PC-9 (cell line): ENCODE measurements at regions not wholly inside any gene's neighbourhood (a gene's known extent, or its start where the extent isn't known, plus 50 kb on each side); places are given as distances from the start of the nearest gene placed in this dataset.

ENCODE experiments used
- BruUV-seq: library from RNA; stranded (reverse); fragments of 400-500 nt; replicated peaks from 2 replicates; lab custom pipeline; 2021; lab: Mats Ljungman, UMichigan
- CTCF ChIA-PET: fragments of 300-600 bp; sonication (Branson Sonifier 250); formaldehyde crosslinking; loops from one replicate; lab custom pipeline; 2022; ENCODE audit warnings: antibody characterized with exemption; lab: Charles Lee
- POLR2A ChIA-PET: fragments of 300-600 bp; sonication (Branson Sonifier 250); formaldehyde crosslinking; loops from one replicate; lab custom pipeline; 2022; ENCODE audit warnings: antibody characterized with exemption; ENCODE audit not compliant: unreplicated experiment; lab: Charles Lee
- DNase-seq, 2 experiments: peaks; one replicate each; pipeline versions ENCODE4 v3.0.0 to v3.0.0-alpha.2; 2015 to 2022; ENCODE audit warnings: mixed read lengths in 1 of 2
- H2AFZ ChIP-seq: fragments of 200-600 bp; sonication (generic); 2 replicates; pipeline ENCODE4 v1.8.1; 2017; ENCODE audit warnings: antibody characterized with exemption
- H3F3A ChIP-seq: fragments of 200-600 bp; sonication (generic); 2 replicates; pipeline ENCODE4 v1.8.1; 2017; ENCODE audit warnings: antibody characterized with exemption, mild to moderate bottlenecking, low read depth; ENCODE audit not compliant: insufficient read depth
- H3K27ac ChIP-seq: fragments of 200-600 bp; sonication (generic); 2 replicates; pipeline ENCODE4 v1.6.1; 2016; ENCODE audit warnings: mixed run types
- H3K27me3 ChIP-seq: fragments of 200-600 bp; sonication (generic); 2 replicates; pipeline ENCODE4 v1.6.1; 2016; ENCODE audit warnings: low read depth, mixed run types; ENCODE audit not compliant: insufficient read depth
- H3K36me3 ChIP-seq: fragments of 200-600 bp; sonication (generic); 2 replicates; pipeline ENCODE4 v1.6.1; 2016; ENCODE audit warnings: low read depth, mixed run types
- H3K4me1 ChIP-seq: fragments of 200-600 bp; sonication (generic); replicated peaks from 2 replicates; pipeline ENCODE4 v1.6.1; 2016; ENCODE audit warnings: mixed run types; ENCODE audit not compliant: insufficient read depth
- H3K4me2 ChIP-seq: fragments of 200-600 bp; sonication (generic); 2 replicates; pipeline ENCODE4 v1.6.1; 2017; ENCODE audit warnings: mixed run types
- H3K4me3 ChIP-seq: fragments of 200-600 bp; sonication (generic); 2 replicates; pipeline ENCODE4 v1.6.1; 2016; ENCODE audit warnings: mixed run types
- H3K79me2 ChIP-seq: fragments of 200-600 bp; sonication (generic); 2 replicates; pipeline ENCODE4 v1.6.1; 2017; ENCODE audit warnings: low read depth, mixed run types
- H3K9me2 ChIP-seq: fragments of 200-600 bp; sonication (generic); 2 replicates; pipeline ENCODE4 v1.8.1; 2017; ENCODE audit warnings: mild to moderate bottlenecking; ENCODE audit not compliant: insufficient read depth
- H3K9me3 ChIP-seq: fragments of 200-600 bp; sonication (generic); 2 replicates; pipeline ENCODE4 v1.8.1; 2016; ENCODE audit warnings: low read depth; ENCODE audit not compliant: insufficient read depth
- H4K20me1 ChIP-seq: fragments of 200-600 bp; sonication (generic); 2 replicates; pipeline ENCODE4 v1.8.1; 2017; ENCODE audit not compliant: insufficient read depth
- CTCF ChIP-seq: fragments of 200-600 bp; sonication (generic); conservative IDR thresholded peaks from 2 replicates; pipeline ENCODE4 v1.6.1; 2017; ENCODE audit warnings: mixed run types, antibody characterized with exemption, mild to moderate bottlenecking, moderate library complexity
- EZH2 ChIP-seq: fragments of 200-600 bp; sonication (generic); IDR thresholded peaks from 2 replicates; pipeline ENCODE4 v1.8.0; 2017; ENCODE audit warnings: antibody characterized with exemption, low read depth
- intact Hi-C: fragments of 100-400 bp; cut with micrococcal nuclease; formaldehyde crosslinking; loops from one replicate; pipeline ENCODE4 v1.10.0; 2022; ENCODE audit not compliant: unreplicated experiment

GRCh38 chr5:30039379-30039778 lies 1154.1 kb upstream of the CDH6 start:
- no peak for DNase-seq
- CTCF ChIA-PET = no interaction called here
- H3K9me2 ChIP-seq = no peaks in the 10 kb centered on the region
- intact Hi-C loops = no loop called here
- H2AFZ ChIP-seq = no peak overlapping the region
- POLR2A ChIA-PET = no interaction called here
- no peaks in the 10 kb centered on the region for H3K27me3 ChIP-seq
- no TSS peak for BruUV-seq
- no peaks in the 10 kb centered on the region for H4K20me1 ChIP-seq
- H3K4me1 ChIP-seq = no peaks in the 10 kb centered on the region
- no peaks in the 10 kb centered on the region for H3F3A ChIP-seq
- no peak overlapping the region for H3K4me2 ChIP-seq
- no peak overlapping the region for H3K27ac ChIP-seq
- no peak overlapping the region for H3K4me3 ChIP-seq
- TF ChIP-seq EZH2 = no peak
- H3K36me3 ChIP-seq = no peaks in the 10 kb centered on the region
- H3K9me3 ChIP-seq = no peaks in the 10 kb centered on the region
- no peaks in the 10 kb centered on the region for H3K79me2 ChIP-seq

- H3K4me3 ChIP-seq = no peak overlapping the region
- H3K36me3 ChIP-seq = no peaks in the 10 kb centered on the region
- CTCF ChIA-PET = no interaction called here
- H3K9me2 ChIP-seq = no peaks in the 10 kb centered on the region
- H2AFZ ChIP-seq = no peak overlapping the region
- H3K4me2 ChIP-seq = no peak overlapping the region
- TF ChIP-seq EZH2 = no peak
- no peak for TF ChIP-seq CTCF
- no peak for DNase-seq
- intact Hi-C loops = no loop called here
- H3F3A ChIP-seq = no peaks in the 10 kb centered on the region
- H3K27ac ChIP-seq = no peak overlapping the region
- no peaks in the 10 kb centered on the region for H4K20me1 ChIP-seq
- BruUV-seq = no TSS peak
- POLR2A ChIA-PET = no interaction called here
- no peaks in the 10 kb centered on the region for H3K9me3 ChIP-seq
- H3K79me2 ChIP-seq = no peaks in the 10 kb centered on the region
- no peaks in the 10 kb centered on the region for H3K27me3 ChIP-seq
- H3K4me1 ChIP-seq = no peaks in the 10 kb centered on the region
Observed at GRCh38 chr5:30034870-30035269, 1158.6 kb upstream of the CDH6 start.

GRCh38 chr5:30030101-30030500 lies 1163.4 kb upstream of the CDH6 start:
- Histone ChIP-seq H3K4me2 (no peak overlapping the region), H3K79me2 (no peaks in the 10 kb centered on the region), H3K36me3 (no peaks in the 10 kb centered on the region), H3K27me3 (no peaks in the 10 kb centered on the region), H3K4me1 (no peaks in the 10 kb centered on the region), H3F3A (no peaks in the 10 kb centered on the region), H3K9me2 (no peaks in the 10 kb centered on the region), H4K20me1 (no peaks in the 10 kb centered on the region), H3K27ac (no peak overlapping the region), H3K4me3 (no peak overlapping the region), H3K9me3 (no peaks in the 10 kb centered on the region), H2AFZ (no peak overlapping the region)
- CTCF ChIA-PET = no interaction called here
- no TSS peak for BruUV-seq
- no peak for DNase-seq
- no peak for TF ChIP-seq EZH2
- TF ChIP-seq CTCF = no peak
- POLR2A ChIA-PET = no interaction called here
- intact Hi-C loops = no loop called here

- no peak overlapping the region for H3K4me2 ChIP-seq
- no peaks in the 10 kb centered on the region for H3K4me1 ChIP-seq
- intact Hi-C loops = no loop called here
- H3K4me3 ChIP-seq = no peak overlapping the region
- H3K27ac ChIP-seq = no peak overlapping the region
- no peaks in the 10 kb centered on the region for H3K9me2 ChIP-seq
- no peak for DNase-seq
- POLR2A ChIA-PET = no interaction called here
- H3K9me3 ChIP-seq = no peaks in the 10 kb centered on the region
- H3F3A ChIP-seq = no peaks in the 10 kb centered on the region
- no peaks in the 10 kb centered on the region for H3K79me2 ChIP-seq
- BruUV-seq = no TSS peak
- no peak overlapping the region for H2AFZ ChIP-seq
- no peaks in the 10 kb centered on the region for H3K27me3 ChIP-seq
- CTCF ChIA-PET = no interaction called here
- no peaks in the 10 kb centered on the region for H3K36me3 ChIP-seq
- no peak for TF ChIP-seq CTCF
- TF ChIP-seq EZH2 = no peak
- no peaks in the 10 kb centered on the region for H4K20me1 ChIP-seq
Observed at GRCh38 chr5:30001826-30002225, 1191.7 kb upstream of the CDH6 start.
